Activated T-cell treated with anti-CD3 and anti-CD28 coated beads for 48 hours (primary cell): ENCODE measurements at regions not wholly inside any gene's neighbourhood (a gene's known extent, or its start where the extent isn't known, plus 50 kb on each side); places are given as distances from the start of the nearest gene placed in this dataset.

ENCODE experiments used
- DNase-seq: peaks from one replicate; pipeline ENCODE4 v3.0.0-alpha.2; 2020; ENCODE audit warnings: low read depth

- no peak for DNase-seq
These were observed 445.7 kb downstream of the SMARCA1 start for GRCh38 chrX:129077424-129078170.

- DNase-seq, result no peak
These were observed 451.9 kb downstream of the SMARCA1 start for GRCh38 chrX:129071390-129071789.

- DNase-seq, result no peak
These were observed 457.4 kb downstream of the SMARCA1 start for GRCh38 chrX:129065895-129066294.

- DNase-seq, result no peak
These were observed 464.9 kb downstream of the SMARCA1 start for GRCh38 chrX:129058405-129058804.

GRCh38 chrX:129043138-129043537, 480.2 kb downstream of the SMARCA1 start:
- DNase-seq, result no peak

GRCh38 chrX:129041319-129041718, 482.0 kb downstream of the SMARCA1 start:
- no peak for DNase-seq

GRCh38 chrX:129040124-129040523, 483.2 kb downstream of the SMARCA1 start:
- DNase-seq, result no peak

- no peak for DNase-seq
These were observed 484.1 kb downstream of the SMARCA1 start for GRCh38 chrX:129039176-129039575.

- no peak for DNase-seq
These were observed 485.9 kb downstream of the SMARCA1 start for GRCh38 chrX:129037389-129037788.

GRCh38 chrX:129035180-129035579, 488.1 kb downstream of the SMARCA1 start:
- no peak for DNase-seq

GRCh38 chrX:129034196-129034595, 489.1 kb downstream of the SMARCA1 start:
- no peak for DNase-seq

- no peak for DNase-seq
These were observed 497.1 kb downstream of the SMARCA1 start for GRCh38 chrX:129026202-129026601.

GRCh38 chrX:129025376-129025775, 497.9 kb downstream of the SMARCA1 start:
- DNase-seq, result no peak

- no peak for DNase-seq
These were observed 503.9 kb downstream of the SMARCA1 start for GRCh38 chrX:129019412-129019811.

GRCh38 chrX:129015381-129015780, 507.9 kb downstream of the SMARCA1 start:
- no peak for DNase-seq

- no peak for DNase-seq
These were observed 509.7 kb downstream of the SMARCA1 start for GRCh38 chrX:129013574-129013973.

- DNase-seq, result no peak
These were observed 515.7 kb downstream of the SMARCA1 start for GRCh38 chrX:129007631-129008030.

GRCh38 chrX:129006491-129006890, 516.8 kb downstream of the SMARCA1 start:
- DNase-seq, result no peak

GRCh38 chrX:129000797-129001196, 522.5 kb downstream of the SMARCA1 start:
- no peak for DNase-seq

- no peak for DNase-seq
These were observed 523.3 kb downstream of the SMARCA1 start for GRCh38 chrX:129000018-129000417.

- no peak for DNase-seq
These were observed 531.0 kb downstream of the SMARCA1 start for GRCh38 chrX:128992107-128992971.

- no peak for DNase-seq
These were observed 547.5 kb downstream of the SMARCA1 start for GRCh38 chrX:128975745-128976144.

GRCh38 chrX:128973033-128973432, 550.3 kb downstream of the SMARCA1 start:
- no peak for DNase-seq
